Lung microvascular endothelial cell (primary cell): ENCODE measurements at regions not wholly inside any gene's neighbourhood (a gene's known extent, or its start where the extent isn't known, plus 50 kb on each side); places are given as distances from the start of the nearest gene placed in this dataset.

ENCODE experiments used
- DNase-seq, 2 donors: peaks; one replicate each; pipeline versions ENCODE4 v3.0.0 to v3.0.0-alpha.2; 2010; ENCODE audit warnings: low read depth in 2 of 2

GRCh38 chr13:58048670-58049069 lies 417.1 kb downstream of the PCDH17 start:
- DNase-seq: no peak

GRCh38 chr13:58051396-58051795 lies 419.9 kb downstream of the PCDH17 start:
- no peak for DNase-seq

- DNase-seq: no peak
These were observed 420.3 kb downstream of the PCDH17 start for GRCh38 chr13:58051807-58052375.

DNA sequence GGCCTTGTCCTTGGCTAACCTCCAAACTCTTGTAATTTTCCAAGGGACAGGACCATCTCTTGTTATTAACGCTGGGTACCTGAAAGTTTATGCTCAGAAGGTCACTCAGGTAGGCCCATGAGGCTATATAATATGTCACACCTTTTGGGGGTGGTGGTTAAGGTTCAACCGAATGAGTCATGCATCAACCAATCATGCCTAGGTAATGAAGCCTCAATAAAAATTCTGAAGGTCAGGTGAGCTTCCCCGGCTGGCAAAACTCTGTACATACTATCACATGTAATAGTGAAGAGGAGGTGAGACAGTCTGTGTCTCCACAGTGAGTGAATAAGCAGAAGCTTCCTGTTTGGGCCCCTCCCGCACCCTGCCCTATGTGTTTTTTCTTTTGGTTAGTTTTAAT lies 424.9 kb downstream of the PCDH17 start:
- DNase-seq: no peak

DNA sequence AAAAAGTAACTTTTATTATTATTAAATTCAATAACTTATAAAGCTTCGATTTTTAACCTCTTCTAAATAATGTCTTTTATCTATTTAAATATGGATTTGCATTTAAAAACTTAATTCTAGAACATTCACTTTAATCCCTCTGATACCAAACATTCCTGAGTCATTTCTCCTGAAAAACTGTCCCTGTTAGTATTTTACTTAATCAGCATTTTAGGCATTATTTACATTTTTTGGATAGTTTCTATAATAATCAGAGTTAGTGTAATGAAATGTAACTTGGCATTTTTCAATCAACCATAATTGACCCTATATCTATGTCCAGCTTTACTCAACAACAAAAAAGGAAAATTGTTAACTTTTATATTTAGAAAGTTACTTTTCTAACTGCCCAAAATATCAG lies 428.1 kb downstream of the PCDH17 start:
- no peak for DNase-seq

GRCh38 chr13:58080806-58081205 lies 449.3 kb downstream of the PCDH17 start:
- no peak for DNase-seq

DNA sequence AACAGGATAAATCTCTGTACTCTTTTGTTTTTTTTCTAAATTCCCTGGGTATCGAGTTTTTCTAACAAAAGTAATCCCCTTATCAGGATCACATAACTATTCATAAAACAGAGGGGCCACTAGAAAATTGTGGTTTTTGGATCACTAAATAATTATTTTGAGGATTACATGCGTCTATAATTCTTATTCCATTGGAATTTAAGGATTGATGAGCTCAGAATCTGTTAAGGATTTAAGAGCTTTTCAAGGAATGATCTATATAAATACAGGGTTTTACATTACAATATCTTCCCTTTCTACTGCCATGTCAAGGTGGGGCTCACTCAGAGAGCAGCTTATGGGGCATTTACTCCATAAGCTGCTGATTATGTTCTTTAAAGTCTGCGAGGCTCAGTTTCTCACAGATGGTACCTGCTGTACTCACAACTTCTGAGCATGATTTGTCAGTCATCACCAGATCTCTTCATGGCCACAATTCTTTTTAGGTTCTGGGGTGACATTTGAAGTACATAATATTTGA lies 449.8 kb downstream of the PCDH17 start:
- no peak for DNase-seq

DNA sequence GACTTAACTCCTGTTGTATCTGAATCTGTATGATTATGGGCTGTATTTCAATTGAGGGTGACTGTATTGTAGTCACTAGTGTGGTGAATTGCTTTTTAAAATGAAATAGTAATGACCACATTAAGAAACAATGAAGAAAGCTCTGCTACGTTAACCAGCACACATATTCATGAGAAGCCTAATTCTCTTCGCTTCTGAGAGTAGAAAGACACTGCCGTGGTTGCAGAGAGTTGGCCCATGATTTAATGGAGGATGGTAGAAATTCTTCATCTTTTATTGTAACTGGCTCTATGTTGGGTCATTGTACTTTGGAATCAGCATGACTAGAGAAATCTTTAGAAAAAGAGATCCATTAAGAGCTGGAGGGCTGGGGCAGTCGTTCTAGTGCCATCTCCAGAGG lies 451.5 kb downstream of the PCDH17 start:
- no peak for DNase-seq

DNA sequence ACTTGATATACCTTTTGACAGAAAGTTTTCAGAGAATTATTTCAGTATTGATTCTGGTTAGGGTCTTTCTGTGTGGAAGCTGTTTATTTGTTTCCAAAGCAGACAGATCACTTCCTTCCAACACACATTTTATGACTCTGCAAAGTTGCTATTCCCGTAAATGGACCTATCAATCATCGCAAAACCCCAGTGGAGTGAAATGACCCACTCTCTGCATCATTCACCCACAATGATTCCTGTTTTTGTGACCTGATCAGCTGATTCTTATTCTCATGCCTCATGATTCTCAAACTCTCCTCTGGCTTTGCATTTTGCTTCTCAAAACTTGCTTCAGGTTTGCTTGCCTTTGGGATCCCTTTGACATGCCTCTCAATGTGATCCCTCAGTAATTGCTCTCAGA lies 453.7 kb downstream of the PCDH17 start:
- no peak for DNase-seq

- DNase-seq: no peak
These were observed 454.3 kb downstream of the PCDH17 start for GRCh38 chr13:58085819-58086218.

GRCh38 chr13:58087566-58087965 lies 456.0 kb downstream of the PCDH17 start:
- no peak for DNase-seq

- DNase-seq: no peak
These were observed 461.9 kb downstream of the PCDH17 start for GRCh38 chr13:58093394-58093793.

DNA sequence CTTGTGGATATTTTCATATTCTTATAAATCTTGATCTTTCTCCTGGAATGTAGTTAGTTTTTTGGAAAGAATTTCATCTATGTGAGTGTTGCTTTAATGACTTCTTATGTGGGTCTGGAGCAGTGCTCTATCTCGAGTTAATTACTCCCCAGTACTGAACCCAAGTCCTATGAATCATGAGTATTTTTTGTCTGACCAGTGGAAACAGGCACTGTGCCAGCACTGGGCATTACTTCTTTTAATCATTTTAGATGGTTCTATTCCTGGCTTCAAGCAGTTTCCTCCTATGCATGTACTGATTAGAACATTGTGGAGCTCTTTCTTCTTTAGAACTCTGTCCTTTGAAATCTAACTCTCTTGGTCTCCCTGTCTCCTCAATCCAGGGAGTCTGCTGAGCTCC lies 466.3 kb downstream of the PCDH17 start:
- no peak for DNase-seq

GRCh38 chr13:58119351-58119750 lies 487.8 kb downstream of the PCDH17 start:
- no peak for DNase-seq

- DNase-seq: no peak
These were observed 488.3 kb downstream of the PCDH17 start for GRCh38 chr13:58119804-58120203.

- DNase-seq: no peak
These were observed 495.0 kb downstream of the PCDH17 start for GRCh38 chr13:58126496-58126895.

DNA sequence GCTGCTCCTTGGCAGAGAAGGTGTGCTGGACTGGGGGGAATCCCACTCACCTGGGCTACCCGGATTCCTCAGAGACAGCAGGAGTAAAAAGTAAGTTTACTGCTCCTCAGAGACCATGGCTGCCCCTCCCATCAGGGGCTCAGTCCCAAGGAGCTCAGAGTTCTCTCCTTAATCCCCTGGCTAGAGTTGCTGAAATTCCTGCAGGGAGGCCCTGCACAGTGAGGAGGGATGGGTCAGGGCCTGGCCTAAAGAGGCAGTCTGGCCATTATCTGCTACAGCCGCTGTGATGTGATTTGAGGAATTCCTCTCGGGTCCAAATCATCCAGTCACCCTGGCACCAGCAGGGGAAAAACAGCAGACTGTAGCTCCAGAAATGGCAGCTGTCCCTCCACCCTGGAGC lies 502.5 kb downstream of the PCDH17 start:
- no peak for DNase-seq

DNA sequence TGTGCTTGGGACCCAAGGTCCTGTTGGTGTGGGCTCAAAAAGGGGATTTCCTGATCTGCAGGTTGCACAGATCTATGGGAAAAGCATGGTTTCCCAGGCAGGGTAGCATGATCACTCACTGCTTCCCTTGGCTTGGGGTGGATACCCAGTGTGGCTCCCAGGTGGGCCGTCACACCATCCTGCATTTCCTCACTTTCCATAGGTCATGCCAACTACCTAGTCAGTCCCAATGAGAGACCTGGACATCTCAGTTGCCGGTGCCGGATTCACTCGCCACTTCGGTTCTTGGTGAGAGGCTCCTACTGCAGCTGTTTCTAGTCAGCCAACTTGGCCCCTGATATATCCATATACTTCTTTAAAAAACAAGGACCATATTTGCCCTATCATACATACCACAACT lies 503.0 kb downstream of the PCDH17 start:
- no peak for DNase-seq

- DNase-seq: no peak
These were observed 511.4 kb downstream of the PCDH17 start for GRCh38 chr13:58142952-58143351.

DNA sequence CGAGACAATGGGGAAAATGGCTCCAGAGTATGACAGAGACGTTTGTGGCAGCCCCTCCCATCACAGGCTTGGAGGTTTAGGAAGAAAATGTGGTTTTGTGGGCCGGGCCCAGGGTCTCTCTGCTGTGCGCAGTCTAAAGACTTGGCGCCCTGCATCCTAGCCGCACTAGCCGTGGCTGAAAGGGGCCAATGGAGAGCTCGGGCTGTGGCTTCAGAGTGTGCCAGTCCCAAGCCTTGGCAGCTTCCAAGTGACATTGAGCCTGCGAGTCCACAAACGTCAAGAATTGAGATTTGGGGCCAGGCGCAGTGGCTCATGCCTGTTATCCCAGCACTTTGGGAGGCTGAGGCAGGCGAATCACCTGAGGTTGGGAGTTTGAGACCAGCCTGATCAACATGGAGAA lies 513.1 kb downstream of the PCDH17 start:
- no peak for DNase-seq

GRCh38 chr13:58151452-58151851 lies 519.9 kb downstream of the PCDH17 start:
- DNase-seq: no peak

- DNase-seq: no peak
These were observed 529.4 kb downstream of the PCDH17 start for GRCh38 chr13:58160980-58161379.

DNA sequence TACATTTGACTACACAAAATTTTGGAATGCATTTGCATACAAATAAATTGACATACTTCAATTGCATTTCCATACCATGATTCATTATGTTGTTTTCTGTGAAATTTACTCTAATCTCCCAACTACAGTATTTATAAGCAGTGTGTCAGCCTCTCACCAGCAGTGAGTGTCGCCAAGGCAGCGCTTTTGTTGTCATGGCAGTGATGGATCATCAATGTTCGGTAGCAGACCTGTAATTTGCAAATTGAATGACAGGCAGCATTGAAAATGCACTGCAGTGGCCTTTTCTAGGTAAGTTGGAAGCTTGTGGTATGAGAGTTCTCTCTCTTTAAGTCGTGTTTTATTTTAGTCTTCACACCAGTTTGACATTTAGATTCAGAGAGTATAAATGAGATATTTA lies 534.1 kb downstream of the PCDH17 start:
- no peak for DNase-seq

GRCh38 chr13:58181111-58181510 lies 549.6 kb downstream of the PCDH17 start:
- no peak for DNase-seq
